Naive thymus-derived CD8-positive, alpha-beta T cell (primary cell): ENCODE measurements at regions not wholly inside any gene's neighbourhood (a gene's known extent, or its start where the extent isn't known, plus 50 kb on each side); places are given as distances from the start of the nearest gene placed in this dataset.
"Not testable (repeated sequence)": the region's sequence is repeated elsewhere in the genome, so short reads cannot be mapped to it uniquely, and the experiment has no call there.

Experiments used
- ATAC-seq, 2 donors: fragments of 150-1000 bp; cut with Tn5 transposase in 1 of 2; sonication (Bioruptor Pico), chemical (Tn5 transposase) in 1 of 2; 1 replicate in 1 of 2; 2 replicates in 1 of 2; pipeline ENCODE4 v1.10.0; 2021; ENCODE audit warnings: mild to moderate bottlenecking in 2 of 2, moderate library complexity in 2 of 2
- POLR2A ChIA-PET: fragments of 350-600 bp; sonication (Branson Sonifier 250); formaldehyde crosslinking; loops from one replicate; lab custom pipeline; 2021; ENCODE audit warnings: antibody characterized with exemption; lab: Charles Lee
- DNase-seq, 10 donors: peaks; one replicate each; pipeline versions ENCODE4 v3.0.0 to v3.0.0-alpha.2; 2020 to 2022
- H3K27ac Mint-ChIP-seq, 10 donors: one replicate each; pipeline ENCODE4 v1.8.0; 2020 to 2022; ENCODE audit warnings: mild to moderate bottlenecking in 10 of 10, mixed read lengths in 10 of 10, moderate library complexity in 4 of 10, inconsistent platforms in 1 of 10
- H3K27me3 Mint-ChIP-seq, 5 donors: one replicate each; pipeline ENCODE4 v1.8.0; 2021 to 2022; ENCODE audit warnings: mixed read lengths in 5 of 5
- H3K36me3 Mint-ChIP-seq, 3 donors: one replicate each; pipeline ENCODE4 v1.8.0; 2020 to 2022; ENCODE audit warnings: mixed read lengths in 3 of 3, mild to moderate bottlenecking in 2 of 3, inconsistent platforms in 1 of 3
- H3K4me1 Mint-ChIP-seq, 4 donors: one replicate each; pipeline ENCODE4 v1.8.0; 2021 to 2022; ENCODE audit warnings: mixed read lengths in 4 of 4
- H3K4me3 Mint-ChIP-seq, 10 donors: one replicate each; pipeline ENCODE4 v1.8.0; 2020 to 2022; ENCODE audit warnings: mild to moderate bottlenecking in 10 of 10, mixed read lengths in 10 of 10, moderate library complexity in 6 of 10, inconsistent platforms in 1 of 10
- H3K9me3 Mint-ChIP-seq, 9 donors: one replicate each; pipeline ENCODE4 v1.8.0; 2020 to 2022; ENCODE audit warnings: mixed read lengths in 9 of 9, mild to moderate bottlenecking in 3 of 9, inconsistent platforms in 1 of 9, moderate library complexity in 1 of 9

DNA sequence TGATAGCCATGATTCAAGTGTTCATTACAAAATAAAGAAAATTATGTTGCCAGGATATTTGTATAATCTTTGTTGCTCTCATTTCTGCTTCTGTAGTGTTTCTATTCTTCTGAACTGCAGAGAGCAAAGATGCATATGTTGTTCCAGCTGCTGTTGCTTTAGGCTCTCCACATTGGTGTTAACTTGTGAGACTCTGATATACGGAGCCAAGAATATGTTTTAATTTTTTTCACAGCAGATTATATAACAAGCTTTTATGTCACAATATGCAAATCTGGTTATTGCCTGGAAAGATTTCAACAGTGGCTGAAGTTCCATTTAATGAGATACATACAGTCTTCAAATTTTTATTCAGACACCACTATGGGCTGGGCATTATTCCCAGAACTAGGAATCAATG is 655.0 kb downstream of the GRXCR1 start:
- no peak overlapping the region for H3K4me3 Mint-ChIP-seq
- ATAC-seq (no peak), DNase-seq (no peak)
- no peaks in the 10 kb centered on the region for H3K27me3 Mint-ChIP-seq
- no peaks in the 10 kb centered on the region for H3K4me1 Mint-ChIP-seq
- peaks cover 0 to 31% (median 10%) of the 10 kb centered on the region in 9 donors for H3K9me3 Mint-ChIP-seq
- POLR2A ChIA-PET = no interaction called here
- peaks cover 0 to 9% (median 0%) of the 10 kb centered on the region in 3 donors for H3K36me3 Mint-ChIP-seq
- no peak overlapping the region for H3K27ac Mint-ChIP-seq

- H3K27me3 Mint-ChIP-seq = no peaks in the 10 kb centered on the region
- no peak overlapping the region for H3K27ac Mint-ChIP-seq
- no peak overlapping the region for H3K4me3 Mint-ChIP-seq
- DNase-seq (no peak), ATAC-seq (no peak)
- H3K4me1 Mint-ChIP-seq = no peaks in the 10 kb centered on the region
- POLR2A ChIA-PET = no interaction called here
- H3K36me3 Mint-ChIP-seq = peaks cover 0 to 14% (median 0%) of the 10 kb centered on the region in 3 donors
- H3K9me3 Mint-ChIP-seq = peaks cover 0 to 45% (median 10%) of the 10 kb centered on the region in 9 donors
Measured at GRCh38 chr4:43550981-43551627, 658.6 kb downstream of the GRXCR1 start.

DNA sequence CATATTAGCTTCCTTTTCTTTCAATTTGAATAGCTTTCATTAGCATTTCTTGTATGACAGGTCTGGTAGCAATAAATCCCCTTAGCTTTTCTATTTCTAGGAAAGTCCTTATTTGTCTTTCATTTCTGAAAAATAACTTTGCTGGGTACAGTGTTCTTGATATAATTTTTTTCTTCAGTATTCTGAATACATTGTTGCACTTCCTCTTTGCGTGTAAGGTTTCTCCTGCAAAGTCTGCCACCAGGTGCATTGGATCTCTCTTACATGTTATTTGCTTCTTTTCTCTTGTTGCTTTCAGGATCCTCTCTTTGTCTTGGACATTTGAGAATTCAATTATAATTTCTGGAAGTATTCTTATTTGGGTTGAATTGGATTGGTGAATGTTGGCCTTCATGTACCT is 663.7 kb downstream of the GRXCR1 start:
- Mint-ChIP-seq H3K4me1 (no peaks in the 10 kb centered on the region), H3K36me3 (peaks cover 0 to 14% (median 0%) of the 10 kb centered on the region in 3 donors), H3K4me3 (no peak overlapping the region), H3K27me3 (no peaks in the 10 kb centered on the region), H3K9me3 (peaks cover 0 to 44% (median 10%) of the 10 kb centered on the region in 9 donors), H3K27ac (no peak overlapping the region)
- POLR2A ChIA-PET = no interaction called here
- DNase-seq = no peak
- no peak for ATAC-seq

DNA sequence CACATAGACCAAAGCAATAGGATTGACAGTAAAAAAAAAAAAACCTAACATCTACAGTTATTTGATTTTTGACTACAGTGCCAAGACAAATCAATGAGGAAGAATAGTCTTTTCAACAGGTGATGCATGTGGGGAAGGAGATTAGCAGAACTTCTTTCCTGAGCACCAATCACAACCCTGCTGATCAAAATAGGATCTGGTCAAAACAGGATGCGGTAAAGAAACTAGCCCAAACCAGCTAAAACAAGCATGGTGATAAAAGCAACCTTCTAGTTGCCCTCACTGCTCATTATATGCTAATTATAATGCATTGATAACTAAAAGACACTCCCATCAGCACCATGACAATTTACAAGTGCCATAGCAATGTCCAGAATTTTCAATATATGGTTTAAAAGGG is 667.5 kb downstream of the GRXCR1 start:
- DNase-seq (no peak), ATAC-seq (no peak)
- peaks cover 0 to 28% (median 3%) of the 10 kb centered on the region in 9 donors for H3K9me3 Mint-ChIP-seq
- H3K36me3 Mint-ChIP-seq = no peaks in the 10 kb centered on the region
- no peaks in the 10 kb centered on the region for H3K4me1 Mint-ChIP-seq
- H3K27ac Mint-ChIP-seq = no peak overlapping the region
- no peaks in the 10 kb centered on the region for H3K27me3 Mint-ChIP-seq
- H3K4me3 Mint-ChIP-seq = no peak overlapping the region
- POLR2A ChIA-PET = no interaction called here

- H3K9me3 Mint-ChIP-seq = peaks cover 0 to 8% (median 0%) of the 10 kb centered on the region in 9 donors
- H3K27ac Mint-ChIP-seq = no peak overlapping the region
- no peaks in the 10 kb centered on the region for H3K4me1 Mint-ChIP-seq
- no peak for DNase-seq
- no peaks in the 10 kb centered on the region for H3K27me3 Mint-ChIP-seq
- H3K4me3 Mint-ChIP-seq = no peak overlapping the region
- POLR2A ChIA-PET = no interaction called here
- ATAC-seq = no peak
- H3K36me3 Mint-ChIP-seq = no peaks in the 10 kb centered on the region
Measured at GRCh38 chr4:43564107-43564506, 671.6 kb downstream of the GRXCR1 start.

DNA sequence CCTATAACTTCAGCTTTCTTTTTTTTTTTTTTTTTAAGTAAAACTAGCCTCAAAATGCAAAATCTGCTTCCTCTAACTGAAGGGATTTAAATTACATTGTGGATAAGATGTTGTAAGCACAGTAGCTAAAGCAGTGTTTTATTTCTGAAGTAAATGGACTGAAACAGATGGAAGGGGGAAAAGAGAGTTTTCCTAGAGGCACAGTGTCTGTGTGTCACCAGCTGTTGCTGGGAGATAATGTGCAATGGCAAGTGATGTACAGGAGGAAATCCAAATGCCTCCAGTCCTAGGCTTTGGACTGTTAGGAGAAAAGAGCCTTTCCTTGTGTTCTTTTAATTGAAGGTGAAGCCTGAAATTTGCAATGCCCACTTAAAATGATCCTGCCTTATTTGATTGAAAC is 672.1 kb downstream of the GRXCR1 start:
- H3K4me1 Mint-ChIP-seq = no peaks in the 10 kb centered on the region
- no peaks in the 10 kb centered on the region for H3K36me3 Mint-ChIP-seq
- DNase-seq = no peak
- H3K27me3 Mint-ChIP-seq = no peaks in the 10 kb centered on the region
- no peak overlapping the region for H3K4me3 Mint-ChIP-seq
- no peak for ATAC-seq
- peaks cover 0 to 8% (median 0%) of the 10 kb centered on the region in 9 donors for H3K9me3 Mint-ChIP-seq
- POLR2A ChIA-PET = no interaction called here
- no peak overlapping the region for H3K27ac Mint-ChIP-seq

DNA sequence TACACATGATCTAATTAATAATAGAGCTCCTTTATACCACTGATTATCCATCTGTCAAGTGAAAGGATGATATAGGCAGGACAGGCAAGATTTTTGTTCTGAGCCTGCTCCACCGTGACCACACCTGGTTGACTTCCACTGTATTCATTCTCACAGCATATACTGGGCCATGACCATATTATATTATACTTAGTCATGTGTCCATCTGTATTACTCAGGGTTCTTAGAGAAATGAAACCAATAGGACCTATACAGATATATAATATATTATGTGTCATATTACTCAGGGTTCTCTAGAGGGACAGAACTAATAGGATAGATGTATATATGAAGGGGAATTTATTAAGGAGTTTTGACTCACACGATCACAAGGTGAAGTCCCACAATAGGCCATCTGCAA is 675.1 kb downstream of the GRXCR1 start:
- POLR2A ChIA-PET = no interaction called here
- Mint-ChIP-seq H3K36me3 (no peaks in the 10 kb centered on the region), H3K4me3 (no peak overlapping the region), H3K27ac (no peak overlapping the region), H3K4me1 (no peaks in the 10 kb centered on the region), H3K27me3 (no peaks in the 10 kb centered on the region), H3K9me3 (peaks cover 0 to 4% (median 0%) of the 10 kb centered on the region in 9 donors)
- DNase-seq (no peak), ATAC-seq (no peak)

DNA sequence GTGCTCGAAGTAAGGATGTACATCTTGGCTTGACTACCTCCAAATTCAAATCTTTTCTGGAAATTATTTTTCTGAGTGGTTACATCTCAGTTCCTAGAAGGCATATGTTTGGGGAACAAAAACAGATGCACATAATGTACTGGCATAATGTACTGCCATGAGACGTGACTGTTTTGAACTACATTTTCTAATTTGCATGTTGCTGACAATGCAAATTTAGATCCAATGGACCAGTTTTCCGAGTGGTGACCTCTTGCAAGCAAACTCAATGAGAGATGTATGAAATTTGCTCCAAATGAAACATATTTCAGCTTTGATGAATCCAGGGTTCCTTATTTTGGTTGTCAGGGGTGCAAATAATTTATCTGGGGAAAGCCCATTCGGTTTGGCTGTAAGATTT is 694.3 kb downstream of the GRXCR1 start:
- POLR2A ChIA-PET = no interaction called here
- ATAC-seq = no peak
- DNase-seq = no peak
- H3K9me3 Mint-ChIP-seq = peaks cover 0 to 9% (median 6%) of the 10 kb centered on the region in 9 donors
- H3K27ac Mint-ChIP-seq = no peak overlapping the region
- no peaks in the 10 kb centered on the region for H3K27me3 Mint-ChIP-seq
- no peak overlapping the region for H3K4me3 Mint-ChIP-seq
- no peaks in the 10 kb centered on the region for H3K4me1 Mint-ChIP-seq
- no peaks in the 10 kb centered on the region for H3K36me3 Mint-ChIP-seq

GRCh38 chr4:43587758-43588157 is 695.2 kb downstream of the GRXCR1 start:
- no peaks in the 10 kb centered on the region for H3K4me1 Mint-ChIP-seq
- no peaks in the 10 kb centered on the region for H3K36me3 Mint-ChIP-seq
- ATAC-seq (no peak), DNase-seq (no peak)
- no peak overlapping the region for H3K27ac Mint-ChIP-seq
- H3K4me3 Mint-ChIP-seq = no peak overlapping the region
- POLR2A ChIA-PET = no interaction called here
- H3K27me3 Mint-ChIP-seq = no peaks in the 10 kb centered on the region
- peaks cover 0 to 7% (median 2%) of the 10 kb centered on the region in 9 donors for H3K9me3 Mint-ChIP-seq

GRCh38 chr4:43607400-43607799 is 714.9 kb downstream of the GRXCR1 start:
- Mint-ChIP-seq H3K9me3 (peaks cover 0 to 10% (median 6%) of the 10 kb centered on the region in 9 donors), H3K36me3 (no peaks in the 10 kb centered on the region), H3K27ac (peak overlapping the region in 2 of 10 donors; percentile 9 to 44), H3K27me3 (no peaks in the 10 kb centered on the region), H3K4me1 (peaks cover 0 to 9% (median 0%) of the 10 kb centered on the region in 4 donors), H3K4me3 (peak overlapping the region in 1 of 10 donors; percentile 61)
- ATAC-seq (no peak), DNase-seq (no peak)
- POLR2A ChIA-PET = no interaction called here

DNA sequence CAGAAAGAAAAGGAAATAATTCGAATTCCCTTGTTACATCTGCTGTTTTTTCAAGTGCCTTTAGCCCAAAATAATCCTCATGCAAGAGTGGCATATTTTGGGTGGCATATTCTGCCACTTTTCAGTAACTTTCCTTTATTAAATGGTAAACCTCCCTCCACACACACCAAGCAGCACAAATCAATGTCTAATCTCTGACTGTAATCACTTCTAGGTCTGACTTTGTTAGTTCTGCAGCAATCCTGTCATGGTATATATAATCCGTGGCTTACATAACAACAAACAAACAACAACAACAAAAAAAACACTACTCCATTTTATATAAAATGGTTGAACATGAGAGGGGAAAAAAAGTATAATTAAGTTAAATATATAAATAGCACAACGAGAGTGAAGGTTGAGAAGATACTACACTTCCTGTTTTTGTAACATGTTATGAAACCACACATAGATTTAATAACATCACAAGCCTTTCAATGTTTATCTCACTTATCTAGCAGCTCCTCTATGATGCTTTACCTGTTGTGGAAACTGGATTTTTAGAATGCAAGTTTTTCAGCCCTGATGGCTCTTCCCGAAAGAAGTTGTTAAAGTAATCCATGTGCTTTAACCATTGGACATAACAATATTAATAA is 715.4 kb downstream of the GRXCR1 start:
- Mint-ChIP-seq H3K27me3 (no peaks in the 10 kb centered on the region), H3K9me3 (peaks cover 0 to 10% (median 6%) of the 10 kb centered on the region in 9 donors)

GRCh38 chr4:43619219-43619618 is 726.7 kb downstream of the GRXCR1 start:
- POLR2A ChIA-PET = no interaction called here
- Mint-ChIP-seq H3K27me3 (no peaks in the 10 kb centered on the region), H3K4me3 (no peak overlapping the region), H3K27ac (no peak overlapping the region), H3K36me3 (peaks cover 0 to 5% (median 0%) of the 10 kb centered on the region in 3 donors), H3K9me3 (peaks cover 7 to 60% (median 13%) of the 10 kb centered on the region in 9 donors), H3K4me1 (no peaks in the 10 kb centered on the region)
- no peak for DNase-seq
- no peak for ATAC-seq

More for the DNA sequence above, 715.4 kb downstream of the GRXCR1 start:
- Mint-ChIP-seq H3K4me3 (peak overlapping the region in 1 of 10 donors; percentile 61), H3K36me3 (no peaks in the 10 kb centered on the region), H3K27ac (peak overlapping the region in 2 of 10 donors; percentile 43 to 44), H3K4me1 (peaks cover 0 to 9% (median 0%) of the 10 kb centered on the region in 4 donors)
- POLR2A ChIA-PET = no interaction called here
- DNase-seq (no peak), ATAC-seq (no peak)

GRCh38 chr4:43637893-43638292 is 745.4 kb downstream of the GRXCR1 start:
- ATAC-seq, H3K27ac Mint-ChIP-seq, H3K4me3 Mint-ChIP-seq, H3K27me3 Mint-ChIP-seq, POLR2A ChIA-PET, H3K4me1 Mint-ChIP-seq, DNase-seq: not testable (repeated sequence)
- H3K36me3 Mint-ChIP-seq = peaks cover 0 to 13% (median 0%) of the 10 kb centered on the region in 3 donors
- peaks cover 16 to 60% (median 20%) of the 10 kb centered on the region in 9 donors for H3K9me3 Mint-ChIP-seq
